GM12874 (cell line): ENCODE measurements at regions not wholly inside any gene's neighbourhood (a gene's known extent, or its start where the extent isn't known, plus 50 kb on each side); places are given as distances from the start of the nearest gene placed in this dataset.

Experiments
- TF ChIP-seq, protein P1 (sequence below): IDR thresholded peaks from 2 replicates; pipeline ENCODE4 v1.5.1; 2011; ENCODE audit warnings: low read depth, mild to moderate bottlenecking, control low read depth, low read length, moderate library complexity; ENCODE audit not compliant: insufficient read depth

DNA sequence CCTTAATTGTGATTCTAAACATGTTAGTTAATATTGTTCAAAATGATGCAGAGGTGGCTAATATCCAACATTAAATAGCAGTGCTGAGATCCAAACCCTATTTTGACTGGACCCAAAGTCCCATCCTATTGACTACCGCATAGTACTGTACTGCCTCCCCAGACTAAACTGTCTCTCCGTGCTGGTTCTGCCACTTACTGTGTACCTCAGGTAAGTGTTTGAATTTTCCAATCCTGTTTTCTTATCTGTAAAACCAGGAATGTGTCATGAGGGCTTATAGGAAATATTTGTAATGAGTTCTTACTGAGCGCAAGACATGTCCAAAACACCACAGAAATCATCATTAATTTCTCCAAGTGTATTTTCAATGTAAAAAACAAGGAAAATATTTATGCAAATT, 209.2 kb upstream of the CD180 start:
- TF ChIP-seq, protein P1, sequence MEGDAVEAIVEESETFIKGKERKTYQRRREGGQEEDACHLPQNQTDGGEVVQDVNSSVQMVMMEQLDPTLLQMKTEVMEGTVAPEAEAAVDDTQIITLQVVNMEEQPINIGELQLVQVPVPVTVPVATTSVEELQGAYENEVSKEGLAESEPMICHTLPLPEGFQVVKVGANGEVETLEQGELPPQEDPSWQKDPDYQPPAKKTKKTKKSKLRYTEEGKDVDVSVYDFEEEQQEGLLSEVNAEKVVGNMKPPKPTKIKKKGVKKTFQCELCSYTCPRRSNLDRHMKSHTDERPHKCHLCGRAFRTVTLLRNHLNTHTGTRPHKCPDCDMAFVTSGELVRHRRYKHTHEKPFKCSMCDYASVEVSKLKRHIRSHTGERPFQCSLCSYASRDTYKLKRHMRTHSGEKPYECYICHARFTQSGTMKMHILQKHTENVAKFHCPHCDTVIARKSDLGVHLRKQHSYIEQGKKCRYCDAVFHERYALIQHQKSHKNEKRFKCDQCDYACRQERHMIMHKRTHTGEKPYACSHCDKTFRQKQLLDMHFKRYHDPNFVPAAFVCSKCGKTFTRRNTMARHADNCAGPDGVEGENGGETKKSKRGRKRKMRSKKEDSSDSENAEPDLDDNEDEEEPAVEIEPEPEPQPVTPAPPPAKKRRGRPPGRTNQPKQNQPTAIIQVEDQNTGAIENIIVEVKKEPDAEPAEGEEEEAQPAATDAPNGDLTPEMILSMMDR, result no peak

GRCh38 chr5:67405101-67405364, 208.4 kb upstream of the CD180 start:
- TF ChIP-seq, protein P1, result no peak

GRCh38 chr5:67404256-67405100, 207.9 kb upstream of the CD180 start:
- TF ChIP-seq, protein P1, result no peak

GRCh38 chr5:67402526-67402925, 205.9 kb upstream of the CD180 start:
- TF ChIP-seq, protein P1, result no peak

GRCh38 chr5:67401172-67401571, 204.6 kb upstream of the CD180 start:
- TF ChIP-seq, protein P1, result no peak

DNA sequence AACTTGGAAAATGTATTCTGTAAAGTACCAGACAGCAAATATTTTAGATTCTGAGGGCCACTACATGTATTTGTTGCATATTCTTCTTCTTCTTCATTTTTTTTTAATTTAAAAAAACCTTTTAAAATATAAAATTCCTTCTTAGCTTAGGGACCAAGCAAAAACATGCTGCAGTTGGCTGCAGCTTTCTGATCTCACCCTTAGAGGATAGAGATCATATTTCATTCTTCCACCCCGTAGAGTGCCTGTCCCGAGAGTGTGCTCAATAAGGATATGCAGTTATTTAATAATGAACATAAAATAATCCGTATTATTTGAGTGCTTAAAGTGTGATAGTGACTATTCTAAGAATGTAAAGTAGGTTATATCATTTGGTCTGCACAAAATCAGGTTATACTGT, 204.2 kb upstream of the CD180 start:
- TF ChIP-seq, protein P1, result no peak

- TF ChIP-seq, protein P1, result no peak
These were observed 199.3 kb upstream of the CD180 start for GRCh38 chr5:67395790-67396418.
